HUES48 (cell line): ENCODE measurements at regions not wholly inside any gene's neighbourhood (a gene's known extent, or its start where the extent isn't known, plus 50 kb on each side); places are given as distances from the start of the nearest gene placed in this dataset.

ENCODE experiments used
- H3K27ac ChIP-seq: one replicate; pipeline ENCODE4 v1.7.0; 2013; ENCODE audit warnings: low read depth, low read length, inconsistent platforms
- H3K27me3 ChIP-seq: 2 replicates; pipeline ENCODE4 v1.6.1; 2013; ENCODE audit warnings: mild to moderate bottlenecking, low read length; ENCODE audit not compliant: control insufficient read depth, insufficient read depth
- H3K36me3 ChIP-seq: 2 replicates; pipeline ENCODE4 v1.6.1; 2013; ENCODE audit warnings: low read length; ENCODE audit not compliant: control insufficient read depth, insufficient read depth
- H3K4me1 ChIP-seq: 2 replicates; pipeline ENCODE4 v1.6.1; 2013; ENCODE audit warnings: mild to moderate bottlenecking, low read length; ENCODE audit not compliant: control insufficient read depth, insufficient read depth
- H3K4me3 ChIP-seq: 2 replicates; pipeline ENCODE4 v1.5.1; 2013; ENCODE audit warnings: mild to moderate bottlenecking, low read depth, low read length
- H3K9ac ChIP-seq: 2 replicates; pipeline ENCODE4 v1.6.1; 2013; ENCODE audit warnings: mild to moderate bottlenecking, low read depth, low read length, moderate library complexity
- H3K9me3 ChIP-seq: 2 replicates; pipeline ENCODE4 v1.6.1; 2013; ENCODE audit warnings: low read length; ENCODE audit not compliant: control insufficient read depth, insufficient read depth

GRCh38 chr2:176544991-176545956, 276.0 kb downstream of the MTX2 start:
- H3K9ac ChIP-seq = no peak overlapping the region
- H3K9me3 ChIP-seq = no peaks in the 10 kb centered on the region
- peaks cover 15% of the 10 kb centered on the region for H3K27me3 ChIP-seq
- no peaks in the 10 kb centered on the region for H3K36me3 ChIP-seq
- no peak overlapping the region for H3K27ac ChIP-seq
- H3K4me1 ChIP-seq = no peaks in the 10 kb centered on the region
- H3K4me3 ChIP-seq = no peak overlapping the region

- H3K36me3 ChIP-seq = no peaks in the 10 kb centered on the region
- no peak overlapping the region for H3K9ac ChIP-seq
- no peaks in the 10 kb centered on the region for H3K4me1 ChIP-seq
- no peak overlapping the region for H3K27ac ChIP-seq
- H3K27me3 ChIP-seq = peaks cover 15% of the 10 kb centered on the region; the same call in 1 of the 2 replicates
- no peak overlapping the region for H3K4me3 ChIP-seq
- no peaks in the 10 kb centered on the region for H3K9me3 ChIP-seq
These were observed 277.3 kb downstream of the MTX2 start for GRCh38 chr2:176546550-176546949.

GRCh38 chr2:176552501-176553135, 283.4 kb downstream of the MTX2 start:
- Histone ChIP-seq H3K4me3 (no peak overlapping the region), H3K27me3 (peaks cover 56% of the 10 kb centered on the region), H3K36me3 (no peaks in the 10 kb centered on the region), H3K4me1 (peaks cover 4% of the 10 kb centered on the region; the same call in 1 of the 2 replicates), H3K9me3 (no peaks in the 10 kb centered on the region), H3K27ac (no peak overlapping the region), H3K9ac (no peak overlapping the region)

GRCh38 chr2:176553685-176554100, 284.5 kb downstream of the MTX2 start:
- no peaks in the 10 kb centered on the region for H3K9me3 ChIP-seq
- H3K27ac ChIP-seq = no peak overlapping the region
- peaks cover 4% of the 10 kb centered on the region; the same call in 1 of the 2 replicates for H3K4me1 ChIP-seq
- H3K4me3 ChIP-seq = peak overlapping the region; percentile 59
- no peak overlapping the region for H3K9ac ChIP-seq
- H3K27me3 ChIP-seq = peaks cover 63% of the 10 kb centered on the region
- H3K36me3 ChIP-seq = no peaks in the 10 kb centered on the region

- peaks cover 4% of the 10 kb centered on the region; the same call in 1 of the 2 replicates for H3K4me1 ChIP-seq
- H3K27me3 ChIP-seq = peaks cover 64% of the 10 kb centered on the region
- no peak overlapping the region for H3K27ac ChIP-seq
- H3K9ac ChIP-seq = no peak overlapping the region
- H3K4me3 ChIP-seq = peak overlapping the region; percentile 59
- no peaks in the 10 kb centered on the region for H3K36me3 ChIP-seq
- no peaks in the 10 kb centered on the region for H3K9me3 ChIP-seq
These were observed 285.1 kb downstream of the MTX2 start for GRCh38 chr2:176554101-176555048.

GRCh38 chr2:176555112-176555511, 285.9 kb downstream of the MTX2 start:
- Histone ChIP-seq H3K4me1 (peaks cover 4% of the 10 kb centered on the region; the same call in 1 of the 2 replicates), H3K9me3 (no peaks in the 10 kb centered on the region), H3K4me3 (no peak overlapping the region), H3K27ac (no peak overlapping the region), H3K27me3 (peaks cover 58% of the 10 kb centered on the region), H3K9ac (no peak overlapping the region), H3K36me3 (no peaks in the 10 kb centered on the region)

GRCh38 chr2:176555781-176556180, 286.5 kb downstream of the MTX2 start:
- Histone ChIP-seq H3K27ac (no peak overlapping the region), H3K36me3 (no peaks in the 10 kb centered on the region), H3K9ac (no peak overlapping the region), H3K27me3 (peaks cover 54% of the 10 kb centered on the region), H3K4me3 (no peak overlapping the region), H3K9me3 (no peaks in the 10 kb centered on the region), H3K4me1 (peaks cover 4% of the 10 kb centered on the region; the same call in 1 of the 2 replicates)

GRCh38 chr2:176556373-176556772, 287.1 kb downstream of the MTX2 start:
- no peaks in the 10 kb centered on the region for H3K9me3 ChIP-seq
- H3K27me3 ChIP-seq = peaks cover 54% of the 10 kb centered on the region
- H3K4me1 ChIP-seq = peaks cover 4% of the 10 kb centered on the region; the same call in 1 of the 2 replicates

GRCh38 chr2:176557821-176558220, 288.6 kb downstream of the MTX2 start:
- Histone ChIP-seq H3K4me1 (peaks cover 4% of the 10 kb centered on the region; the same call in 1 of the 2 replicates), H3K36me3 (no peaks in the 10 kb centered on the region), H3K4me3 (no peak overlapping the region), H3K9me3 (no peaks in the 10 kb centered on the region), H3K9ac (no peak overlapping the region), H3K27me3 (peaks cover 50% of the 10 kb centered on the region), H3K27ac (no peak overlapping the region)

More at GRCh38 chr2:176556373-176556772, 287.1 kb downstream of the MTX2 start:
- H3K9ac ChIP-seq = no peak overlapping the region
- no peaks in the 10 kb centered on the region for H3K36me3 ChIP-seq
- H3K27ac ChIP-seq = no peak overlapping the region
- H3K4me3 ChIP-seq = no peak overlapping the region

GRCh38 chr2:176558574-176559140, 289.4 kb downstream of the MTX2 start:
- H3K4me1 ChIP-seq = peaks cover 4% of the 10 kb centered on the region; the same call in 1 of the 2 replicates
- H3K36me3 ChIP-seq = no peaks in the 10 kb centered on the region
- no peak overlapping the region for H3K27ac ChIP-seq
- H3K9me3 ChIP-seq = no peaks in the 10 kb centered on the region
- peaks cover 42% of the 10 kb centered on the region for H3K27me3 ChIP-seq
- no peak overlapping the region for H3K9ac ChIP-seq
- no peak overlapping the region for H3K4me3 ChIP-seq
